Hematopoietic multipotent progenitor cell treated with erythropoietin and hydrocortisone succinate and interleukin-3 and kit ligand, for 8 days (in vitro differentiated cells): ENCODE measurements at regions not wholly inside any gene's neighbourhood (a gene's known extent, or its start where the extent isn't known, plus 50 kb on each side); places are given as distances from the start of the nearest gene placed in this dataset.
"Not testable (repeated sequence)": the region's sequence is repeated elsewhere in the genome, so short reads cannot be mapped to it uniquely, and the experiment has no call there.

Experiments used
- DNase-seq: peaks from one replicate; pipeline ENCODE4 v3.0.0-alpha.2; 2015

- not testable (repeated sequence) for DNase-seq
Measured at GRCh38 chr9:6103911-6104310, 88.5 kb upstream of the RANBP6 start.

GRCh38 chr9:6102336-6102987 is 87.0 kb upstream of the RANBP6 start:
- DNase-seq, result not testable (repeated sequence)

GRCh38 chr9:6101725-6102124 is 86.3 kb upstream of the RANBP6 start:
- not testable (repeated sequence) for DNase-seq

GRCh38 chr9:6099346-6099745 is 83.9 kb upstream of the RANBP6 start:
- DNase-seq, result not testable (repeated sequence)

- no peak for DNase-seq
Measured at GRCh38 chr9:6098431-6098830, 83.0 kb upstream of the RANBP6 start.

GRCh38 chr9:6096821-6097220 is 81.4 kb upstream of the RANBP6 start:
- no peak for DNase-seq

- DNase-seq, result no peak
Measured at GRCh38 chr9:6090277-6091210, 75.1 kb upstream of the RANBP6 start.

GRCh38 chr9:6089300-6089699 is 73.9 kb upstream of the RANBP6 start:
- no peak for DNase-seq

- DNase-seq, result no peak
Measured at GRCh38 chr9:6086006-6086655, 70.7 kb upstream of the RANBP6 start.

GRCh38 chr9:6080154-6080716 is 64.8 kb upstream of the RANBP6 start:
- DNase-seq, result peak; percentile 70

GRCh38 chr9:6079386-6079785 is 64.0 kb upstream of the RANBP6 start:
- DNase-seq, result no peak

GRCh38 chr9:6078382-6079105 is 63.1 kb upstream of the RANBP6 start:
- DNase-seq, result peak; percentile 45

GRCh38 chr9:6076851-6077250 is 61.4 kb upstream of the RANBP6 start:
- DNase-seq, result no peak

- DNase-seq, result no peak
Measured at GRCh38 chr9:6073731-6074130, 58.3 kb upstream of the RANBP6 start.

GRCh38 chr9:6072865-6073264 is 57.4 kb upstream of the RANBP6 start:
- no peak for DNase-seq

- no peak for DNase-seq
Measured at GRCh38 chr9:6072453-6072852, 57.0 kb upstream of the RANBP6 start.

- no peak for DNase-seq
Measured at GRCh38 chr9:6068983-6069382, 53.6 kb upstream of the RANBP6 start.

- DNase-seq, result no peak
Measured at GRCh38 chr9:6067426-6067825, 52.0 kb upstream of the RANBP6 start.
